ENCODE measurements at regions not wholly inside any gene's neighbourhood (a gene's known extent, or its start where the extent isn't known, plus 50 kb on each side); places are given as distances from the start of the nearest gene placed in this dataset.

DNA sequence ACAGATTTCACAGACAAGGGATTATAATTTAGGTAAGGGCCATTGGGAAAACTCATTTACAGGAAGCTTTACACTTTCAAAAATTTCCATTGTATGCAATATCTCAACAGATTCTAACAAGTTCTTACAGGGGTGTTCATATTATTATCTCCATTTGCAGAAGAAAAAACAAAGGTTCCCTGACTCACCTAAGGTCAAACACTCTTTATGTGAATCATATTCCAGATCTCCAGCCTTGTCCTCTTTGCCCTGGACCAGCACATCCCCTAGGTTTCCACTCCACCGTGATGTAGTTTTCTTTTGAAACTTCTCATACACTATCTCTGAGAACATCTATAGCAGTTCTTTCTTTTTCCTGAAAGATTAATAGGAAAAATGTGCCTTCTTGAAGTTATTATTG, 96.4 kb upstream of the HS3ST1 start (continued):
- TF ChIP-seq ELF4 (CRISPR knock-in tag; IDR thresholded peaks at IDR 0.05; ENCODE audit: low read depth): no peak
- TF ChIP-seq, protein P1, sequence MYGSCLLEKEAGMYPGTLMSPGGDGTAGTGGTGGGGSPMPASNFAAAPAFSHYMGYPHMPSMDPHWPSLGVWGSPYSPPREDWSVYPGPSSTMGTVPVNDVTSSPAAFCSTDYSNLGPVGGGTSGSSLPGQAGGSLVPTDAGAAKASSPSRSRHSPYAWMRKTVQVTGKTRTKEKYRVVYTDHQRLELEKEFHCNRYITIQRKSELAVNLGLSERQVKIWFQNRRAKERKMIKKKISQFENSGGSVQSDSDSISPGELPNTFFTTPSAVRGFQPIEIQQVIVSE (CRISPR knock-in tag; IDR thresholded peaks at IDR 0.05; ENCODE audit: borderline replicate concordance): no peak
- no peak for TF ChIP-seq ATF3 (CRISPR knock-in tag; conservative IDR thresholded peaks at IDR 0.05)
- TF ChIP-seq TEAD4 (CRISPR knock-in tag; IDR thresholded peaks at IDR 0.05): no peak
- no peak for TF ChIP-seq SMAD4 (CRISPR knock-in tag; IDR thresholded peaks at IDR 0.05)

DNA sequence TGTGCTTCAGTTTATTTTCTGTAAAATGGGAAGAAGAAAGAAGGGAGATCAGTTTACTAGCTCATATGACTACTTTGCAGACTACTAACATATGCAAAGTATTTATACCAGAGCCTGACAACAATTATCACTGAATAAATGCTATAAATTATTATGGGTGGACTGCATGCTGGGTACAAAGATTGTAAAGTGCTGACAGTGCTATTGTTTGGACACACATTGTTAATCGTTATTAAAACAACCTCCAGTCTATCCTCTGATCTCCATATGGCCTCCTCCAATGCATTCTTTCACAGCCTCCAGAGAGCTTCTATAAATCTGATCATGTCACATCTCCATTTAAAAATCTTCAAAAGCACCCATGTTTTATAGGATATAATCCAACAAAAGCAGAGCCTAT, 90.1 kb upstream of the HS3ST1 start:
- ATAC-seq: no peak
- CTCF ChIA-PET: no interaction called here
- POLR2A ChIA-PET: no interaction called here
- Mint-ChIP-seq H3K4me3 (no peak overlapping the region), H3K36me3 (peaks cover 25% of the 10 kb centered on the region), H3K27me3 (ENCODE audit: low read depth) (no peaks in the 10 kb centered on the region; the same call in none of the 2 replicates), H3K9me3 (peaks cover 69% of the 10 kb centered on the region), H3K27ac (no peak overlapping the region), H3K4me1 (no peaks in the 10 kb centered on the region)
- TF ChIP-seq, protein P2, sequence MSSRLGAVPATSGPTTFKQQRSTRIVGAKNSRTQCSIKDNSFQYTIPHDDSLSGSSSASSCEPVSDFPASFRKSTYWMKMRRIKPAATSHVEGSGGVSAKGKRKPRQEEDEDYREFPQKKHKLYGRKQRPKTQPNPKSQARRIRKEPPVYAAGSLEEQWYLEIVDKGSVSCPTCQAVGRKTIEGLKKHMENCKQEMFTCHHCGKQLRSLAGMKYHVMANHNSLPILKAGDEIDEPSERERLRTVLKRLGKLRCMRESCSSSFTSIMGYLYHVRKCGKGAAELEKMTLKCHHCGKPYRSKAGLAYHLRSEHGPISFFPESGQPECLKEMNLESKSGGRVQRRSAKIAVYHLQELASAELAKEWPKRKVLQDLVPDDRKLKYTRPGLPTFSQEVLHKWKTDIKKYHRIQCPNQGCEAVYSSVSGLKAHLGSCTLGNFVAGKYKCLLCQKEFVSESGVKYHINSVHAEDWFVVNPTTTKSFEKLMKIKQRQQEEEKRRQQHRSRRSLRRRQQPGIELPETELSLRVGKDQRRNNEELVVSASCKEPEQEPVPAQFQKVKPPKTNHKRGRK (CRISPR knock-in tag; IDR thresholded peaks at IDR 0.05; ENCODE audit: borderline replicate concordance): no peak
- DNase-seq (ENCODE audit: low spot score): no peak

DNA sequence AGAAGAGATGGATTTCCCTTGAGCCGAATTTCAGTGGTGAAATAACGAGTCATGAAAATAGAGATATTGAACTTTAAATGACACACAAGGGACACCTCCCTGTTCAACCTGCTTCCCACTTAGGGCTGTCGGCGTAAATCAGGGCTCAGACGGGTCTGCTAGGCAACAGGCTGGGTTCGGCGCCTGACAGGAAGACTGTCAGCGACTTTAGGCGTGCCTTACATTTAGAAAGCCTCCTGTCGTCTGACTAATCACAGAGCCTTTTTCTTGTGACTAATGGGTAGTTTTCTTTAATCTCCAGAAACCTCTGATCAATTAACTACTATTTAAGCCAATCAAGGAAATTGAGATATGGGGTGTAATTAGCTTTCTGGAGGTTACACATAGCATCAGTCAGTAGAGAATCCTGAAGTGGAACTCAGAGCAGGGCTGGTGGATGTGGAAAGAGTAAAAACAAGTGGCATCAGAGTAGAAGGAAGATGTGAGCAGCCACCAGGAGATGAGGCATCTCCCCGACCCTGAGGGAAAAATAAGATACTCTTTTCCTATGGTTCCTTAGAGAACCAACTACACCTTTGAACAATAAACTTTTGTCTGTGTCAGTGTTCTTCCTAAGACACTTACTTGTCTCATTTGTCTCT, 86.2 kb upstream of the HS3ST1 start:
- TF ChIP-seq MYBL2 (CRISPR knock-in tag; IDR thresholded peaks at IDR 0.05) (no peak), OVOL2 (CRISPR knock-in tag; IDR thresholded peaks at IDR 0.05; ENCODE audit: borderline replicate concordance) (no peak), FOXP1 (CRISPR knock-in tag; IDR thresholded peaks at IDR 0.05; ENCODE audit: borderline replicate concordance) (no peak), ELF4 (CRISPR knock-in tag; IDR thresholded peaks at IDR 0.05; ENCODE audit: low read depth) (no peak), CBFB (CRISPR knock-in tag; IDR thresholded peaks at IDR 0.05; ENCODE audit: low read depth) (no peak), ATF6 (CRISPR knock-in tag; IDR thresholded peaks at IDR 0.05) (no peak), ESRRA (CRISPR knock-in tag; IDR thresholded peaks at IDR 0.05; ENCODE audit: borderline replicate concordance) (no peak), FOXP4 (CRISPR knock-in tag; IDR thresholded peaks at IDR 0.05) (no peak), ZNF219 (CRISPR knock-in tag; IDR thresholded peaks at IDR 0.05; ENCODE audit: borderline replicate concordance) (no peak), SMAD3 (CRISPR knock-in tag; IDR thresholded peaks at IDR 0.05; ENCODE audit: borderline replicate concordance) (no peak)
- TF ChIP-seq, protein P3, sequence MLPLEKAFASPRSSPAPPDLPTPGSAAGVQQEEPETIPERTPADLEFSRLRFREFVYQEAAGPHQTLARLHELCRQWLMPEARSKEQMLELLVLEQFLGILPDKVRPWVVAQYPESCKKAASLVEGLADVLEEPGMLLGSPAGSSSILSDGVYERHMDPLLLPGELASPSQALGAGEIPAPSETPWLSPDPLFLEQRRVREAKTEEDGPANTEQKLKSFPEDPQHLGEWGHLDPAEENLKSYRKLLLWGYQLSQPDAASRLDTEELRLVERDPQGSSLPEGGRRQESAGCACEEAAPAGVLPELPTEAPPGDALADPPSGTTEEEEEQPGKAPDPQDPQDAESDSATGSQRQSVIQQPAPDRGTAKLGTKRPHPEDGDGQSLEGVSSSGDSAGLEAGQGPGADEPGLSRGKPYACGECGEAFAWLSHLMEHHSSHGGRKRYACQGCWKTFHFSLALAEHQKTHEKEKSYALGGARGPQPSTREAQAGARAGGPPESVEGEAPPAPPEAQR (CRISPR knock-in tag; IDR thresholded peaks at IDR 0.05): no peak
- TF ChIP-seq, protein P4, sequence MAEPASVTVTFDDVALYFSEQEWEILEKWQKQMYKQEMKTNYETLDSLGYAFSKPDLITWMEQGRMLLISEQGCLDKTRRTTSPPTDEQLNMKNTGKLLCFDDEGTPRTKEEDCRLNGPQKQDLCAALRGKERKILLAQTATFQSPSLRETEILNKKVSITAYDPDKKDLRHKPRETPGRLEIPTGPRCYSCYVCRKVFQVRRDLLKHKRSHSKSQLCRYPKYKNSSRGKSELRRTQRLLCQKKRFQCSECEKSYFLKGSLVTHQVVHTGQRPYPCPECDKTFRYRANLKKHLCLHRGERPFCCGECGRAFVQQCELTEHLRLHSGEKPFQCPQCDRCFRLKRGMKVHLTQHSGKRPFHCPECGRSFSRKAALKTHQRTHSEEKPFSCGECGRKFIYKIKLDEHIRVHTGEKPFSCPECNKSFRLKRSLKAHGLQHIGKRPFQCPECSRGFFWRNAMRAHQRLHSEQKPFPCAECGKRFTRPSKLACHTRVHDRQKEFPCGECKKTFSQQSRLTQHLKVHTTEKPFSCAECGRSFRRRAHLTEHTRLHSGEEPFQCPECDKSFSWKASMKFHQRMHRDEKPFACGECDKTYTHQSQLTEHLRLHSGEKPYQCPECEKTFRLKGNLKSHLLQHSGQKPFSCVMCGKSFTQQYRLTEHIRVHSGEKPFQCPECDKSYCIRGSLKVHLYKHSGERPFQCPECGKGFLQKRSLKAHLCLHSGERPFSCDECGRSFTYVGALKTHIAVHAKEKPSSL (CRISPR knock-in tag; conservative IDR thresholded peaks at IDR 0.05): no peak
- CTCF ChIA-PET: no interaction called here
- ATAC-seq (no peak), DNase-seq (ENCODE audit: low spot score) (no peak)
- H3K27me3 Mint-ChIP-seq (ENCODE audit: low read depth): no peaks in the 10 kb centered on the region; the same call in none of the 2 replicates
- no peak overlapping the region for H3K4me3 Mint-ChIP-seq
- peaks cover 74% of the 10 kb centered on the region for H3K9me3 Mint-ChIP-seq
- H3K36me3 Mint-ChIP-seq: peaks cover 35% of the 10 kb centered on the region
- POLR2A ChIA-PET: no interaction called here
- no peak overlapping the region for H3K27ac Mint-ChIP-seq
- peaks cover 6% of the 10 kb centered on the region for H3K4me1 Mint-ChIP-seq
